ENCODE measurements at regions not wholly inside any gene's neighbourhood (a gene's known extent, or its start where the extent isn't known, plus 50 kb on each side); places are given as distances from the start of the nearest gene placed in this dataset.
A peak's percentile ranks its signal among the peaks of the same experiment; 100 is the strongest.

- no peak for DNase-seq
Observed at GRCh38 chr9:89911721-89912604, 307.2 kb downstream of the GADD45G start.

DNA sequence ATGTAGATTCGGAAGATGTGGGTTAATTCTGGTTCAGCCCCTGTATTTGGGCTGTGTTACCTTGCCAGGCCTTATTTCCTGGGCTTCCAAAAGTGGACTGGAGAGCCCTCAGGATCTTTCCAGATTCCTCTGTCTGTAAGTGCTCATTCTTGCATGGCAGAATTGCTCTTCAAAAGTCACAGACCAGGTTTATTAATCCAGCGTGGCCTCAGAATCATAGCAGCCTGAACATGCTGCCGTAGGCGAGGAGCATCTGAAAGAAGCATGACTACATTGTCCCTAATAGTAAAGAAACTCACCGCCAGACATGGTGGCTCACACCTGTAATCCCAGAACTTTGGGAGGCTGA lies 307.8 kb downstream of the GADD45G start:
- no peak for DNase-seq

- no peak for DNase-seq
Observed at GRCh38 chr9:89915187-89915586, 310.4 kb downstream of the GADD45G start.

DNA sequence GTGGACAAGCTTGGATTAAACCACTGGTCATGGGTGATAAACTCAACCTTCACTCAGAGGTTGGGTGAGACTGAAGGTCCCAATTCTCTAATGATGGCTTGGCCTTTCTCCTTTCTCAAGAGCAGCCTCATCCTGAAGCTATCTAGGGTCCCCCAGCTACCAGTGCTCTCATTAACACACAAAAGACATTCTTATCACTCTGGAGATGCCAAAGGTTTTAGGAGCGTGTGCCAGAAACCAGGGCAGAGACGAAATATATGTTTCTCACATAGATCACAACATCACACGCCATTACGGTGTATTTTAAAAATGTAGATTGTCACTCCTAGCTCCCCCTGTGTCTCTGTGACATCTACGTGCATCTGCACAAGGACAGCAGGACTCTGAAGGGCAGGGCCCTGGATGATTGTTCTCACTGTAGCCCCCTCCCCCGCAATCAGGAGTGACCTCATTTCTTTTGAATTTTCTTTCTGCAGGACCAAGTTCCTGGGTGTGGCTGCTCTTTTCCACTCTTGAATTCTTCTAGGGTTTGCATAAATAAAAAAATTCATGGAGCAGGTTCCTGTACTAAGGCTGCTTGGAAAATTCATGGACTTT lies 311.3 kb downstream of the GADD45G start:
- no peak for DNase-seq

DNA sequence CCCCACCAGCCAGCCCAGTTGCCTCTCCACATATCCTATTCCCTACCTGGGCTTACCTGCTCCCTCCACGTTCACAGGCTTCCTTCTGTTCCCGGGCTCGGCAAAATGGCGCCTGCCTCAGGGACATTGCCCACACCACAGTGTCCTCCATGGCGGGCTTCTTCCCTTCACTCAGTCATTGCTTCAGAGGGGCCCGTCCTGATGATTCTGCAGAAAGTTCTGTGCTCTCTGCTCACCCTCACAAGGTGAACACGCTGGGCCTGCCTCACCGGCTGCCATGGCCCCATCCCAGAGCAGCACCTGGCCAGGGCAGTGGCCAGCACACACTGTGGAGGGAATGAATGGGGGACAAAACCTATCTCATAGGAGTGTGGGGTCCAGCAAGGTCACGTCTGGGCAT lies 313.0 kb downstream of the GADD45G start:
- no peak for DNase-seq

- DNase-seq = no peak
Observed at GRCh38 chr9:89919171-89919681, 314.4 kb downstream of the GADD45G start.

DNA sequence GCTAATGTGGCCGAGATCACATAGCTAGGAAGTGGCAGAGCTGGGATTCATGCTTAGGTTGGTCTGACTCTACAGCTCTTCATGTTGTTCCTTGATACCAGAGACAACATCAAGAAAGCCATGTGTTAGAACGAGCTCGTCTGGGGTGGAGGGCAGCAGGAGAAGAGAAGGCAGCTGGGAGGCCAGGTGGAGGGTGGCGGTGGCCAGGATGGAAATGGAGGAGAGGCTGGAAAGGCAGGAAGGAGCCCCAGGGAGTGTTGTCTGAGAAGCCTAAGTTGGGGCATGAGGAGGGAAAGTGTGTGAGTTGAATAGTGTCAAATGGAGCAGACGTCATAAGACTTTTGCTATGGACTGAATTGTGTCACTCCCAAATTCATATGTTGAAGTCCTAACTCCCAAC lies 315.3 kb downstream of the GADD45G start:
- no peak for DNase-seq

GRCh38 chr9:89920951-89921350 lies 316.1 kb downstream of the GADD45G start:
- DNase-seq = no peak

DNA sequence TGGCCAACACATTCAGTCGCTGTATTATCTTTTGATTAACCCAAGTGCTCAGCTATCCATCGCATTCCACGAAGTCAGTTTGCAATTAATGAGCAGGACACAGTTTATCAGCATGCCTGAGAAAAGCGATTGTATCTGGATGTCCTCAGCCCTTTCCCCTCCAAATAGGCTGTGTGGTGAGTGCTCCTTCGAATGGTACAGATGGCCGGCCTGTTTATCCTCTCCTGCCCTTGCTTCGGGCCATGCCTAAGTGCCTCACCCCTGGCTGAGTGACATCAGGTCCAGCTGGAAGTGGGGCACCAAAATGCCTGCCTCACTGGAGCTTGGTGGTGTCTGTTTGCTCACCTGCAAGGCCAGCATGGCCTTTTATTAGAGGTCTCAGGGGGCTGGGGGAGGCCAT lies 317.3 kb downstream of the GADD45G start:
- no peak for DNase-seq

GRCh38 chr9:89923174-89923573 lies 318.4 kb downstream of the GADD45G start:
- no peak for DNase-seq

DNA sequence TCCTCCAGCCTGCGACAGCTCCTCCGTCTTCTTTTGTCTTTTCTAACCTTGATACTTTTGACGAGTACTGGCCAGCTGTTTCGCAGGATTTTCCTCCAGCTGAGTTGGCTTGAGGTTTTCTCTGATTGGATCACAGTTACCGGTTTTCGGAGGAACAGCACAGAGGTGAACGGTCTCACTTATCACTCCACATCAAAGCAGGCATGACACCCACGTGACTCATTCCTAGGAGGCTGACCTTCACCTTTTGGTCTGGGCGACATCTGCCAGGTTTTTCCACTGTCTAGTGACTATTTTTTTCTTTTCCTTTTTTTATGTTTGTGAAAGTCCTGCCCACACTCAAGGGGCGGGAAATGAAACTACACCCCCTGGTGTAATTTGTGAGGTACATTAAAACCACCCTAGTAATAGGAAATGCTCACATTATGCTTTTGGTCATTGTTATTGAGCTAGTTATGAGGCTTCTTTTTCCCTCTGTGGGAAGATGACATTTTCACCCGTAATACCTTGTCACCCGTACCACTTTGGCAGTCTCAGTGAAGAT lies 319.2 kb downstream of the GADD45G start:
- no peak for DNase-seq

DNA sequence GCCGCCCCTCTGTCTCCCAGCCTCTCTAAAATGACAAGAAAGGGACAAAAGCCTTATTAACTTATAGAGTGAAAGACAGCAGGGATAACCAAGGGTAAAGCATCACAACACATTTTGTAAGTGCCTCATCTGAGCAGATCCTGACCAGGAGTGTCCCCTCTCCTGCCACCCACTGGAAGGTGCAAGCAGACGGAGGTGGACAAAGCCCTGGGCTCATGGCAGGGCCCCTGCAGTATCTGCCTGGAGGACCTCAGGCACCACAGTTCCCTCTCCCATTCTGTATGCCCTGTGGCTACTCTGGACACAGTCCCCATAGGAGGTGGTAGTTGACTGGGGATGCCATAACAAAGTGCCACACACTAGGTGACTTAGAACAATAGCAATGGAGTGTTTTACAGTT lies 319.8 kb downstream of the GADD45G start:
- DNase-seq = no peak

- DNase-seq = no peak
Observed at GRCh38 chr9:89926167-89926566, 321.4 kb downstream of the GADD45G start.

DNA sequence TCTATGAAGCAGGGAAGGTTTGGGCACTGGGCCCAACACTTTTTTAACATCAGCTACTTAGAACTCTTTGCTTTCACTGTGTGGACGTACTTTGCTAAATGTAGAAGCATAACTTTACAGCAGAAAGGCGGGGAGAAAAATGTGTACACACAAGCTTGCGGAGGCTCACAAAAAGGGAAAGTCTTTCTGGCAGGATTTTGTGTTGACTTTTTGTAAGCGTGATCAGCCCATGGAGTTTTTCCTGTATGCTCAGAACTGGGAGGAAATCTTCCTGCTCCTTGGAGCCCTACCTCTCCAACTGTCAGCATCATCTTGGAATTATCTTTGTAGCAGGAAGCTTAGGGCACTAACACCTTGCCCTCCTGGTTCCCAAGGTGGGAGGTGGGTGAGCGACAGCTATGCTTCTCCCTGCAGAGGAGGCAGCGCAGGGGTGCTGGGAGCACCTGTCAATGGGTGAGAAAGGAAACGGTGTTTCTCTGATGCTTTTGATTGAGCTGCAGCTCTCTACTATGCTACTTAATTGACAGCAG lies 321.9 kb downstream of the GADD45G start:
- peak; percentile 33 for DNase-seq

- no peak for DNase-seq
Observed at GRCh38 chr9:89928106-89928505, 323.3 kb downstream of the GADD45G start.

GRCh38 chr9:89928521-89929275 lies 323.9 kb downstream of the GADD45G start:
- no peak for DNase-seq

GRCh38 chr9:89929315-89929672 lies 324.5 kb downstream of the GADD45G start:
- DNase-seq = no peak

DNA sequence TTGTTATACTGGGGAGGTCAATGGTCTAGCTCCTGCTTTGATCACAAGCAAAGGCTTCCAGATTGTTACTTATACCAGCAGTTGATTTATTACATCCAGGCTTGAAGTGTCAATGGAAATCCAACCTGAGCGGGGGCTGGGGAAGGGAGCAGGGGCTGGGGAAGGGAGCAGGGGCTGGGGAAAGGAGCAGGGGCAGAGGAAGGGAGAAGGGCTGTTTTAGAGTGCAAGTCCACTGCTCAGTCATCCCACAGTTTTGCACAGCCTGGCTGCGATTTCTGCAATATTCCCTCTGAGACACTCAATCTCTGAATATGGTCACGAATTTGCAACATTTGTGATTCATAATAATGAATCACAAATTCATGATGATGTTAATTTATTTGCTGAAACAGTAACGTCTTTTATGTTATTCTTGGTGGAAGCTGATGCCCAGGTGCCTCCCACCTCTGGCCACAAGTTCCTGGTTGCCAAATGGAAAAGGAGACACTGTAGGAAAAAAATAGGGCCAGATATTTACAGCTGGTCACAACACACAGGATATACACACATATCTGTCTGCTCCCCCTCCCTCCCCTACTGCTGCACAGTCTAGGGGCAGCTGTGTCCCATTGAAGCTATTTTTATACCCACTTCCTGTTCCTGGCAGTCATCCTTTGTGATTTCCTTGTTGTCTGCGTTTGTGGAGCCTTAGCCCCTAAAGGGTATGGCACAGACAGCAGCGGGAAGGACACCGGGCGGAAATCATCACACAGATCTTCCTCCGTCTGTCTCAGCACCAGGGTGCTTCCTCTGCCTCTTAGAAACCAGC lies 325.1 kb downstream of the GADD45G start:
- DNase-seq = peak; percentile 25

DNA sequence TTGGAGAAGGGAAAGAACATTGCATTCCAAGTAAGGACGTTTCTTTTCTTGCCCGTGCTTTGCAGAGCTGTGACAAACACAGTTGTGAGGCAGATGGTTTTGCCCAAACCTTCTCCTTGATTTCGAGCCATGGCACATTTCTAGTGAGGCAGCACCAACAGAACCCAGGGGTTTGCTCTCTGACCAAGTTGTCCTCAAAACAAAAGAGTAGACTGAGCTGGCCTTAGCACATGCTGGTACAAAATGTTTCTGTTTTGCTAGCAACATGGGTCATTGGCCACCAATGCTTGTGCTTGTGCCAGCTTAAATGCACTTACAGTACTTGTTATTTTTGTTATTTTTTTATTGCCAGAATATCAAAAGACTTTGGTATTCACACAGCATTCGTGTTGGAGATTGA lies 328.8 kb downstream of the GADD45G start:
- DNase-seq = no peak

DNA sequence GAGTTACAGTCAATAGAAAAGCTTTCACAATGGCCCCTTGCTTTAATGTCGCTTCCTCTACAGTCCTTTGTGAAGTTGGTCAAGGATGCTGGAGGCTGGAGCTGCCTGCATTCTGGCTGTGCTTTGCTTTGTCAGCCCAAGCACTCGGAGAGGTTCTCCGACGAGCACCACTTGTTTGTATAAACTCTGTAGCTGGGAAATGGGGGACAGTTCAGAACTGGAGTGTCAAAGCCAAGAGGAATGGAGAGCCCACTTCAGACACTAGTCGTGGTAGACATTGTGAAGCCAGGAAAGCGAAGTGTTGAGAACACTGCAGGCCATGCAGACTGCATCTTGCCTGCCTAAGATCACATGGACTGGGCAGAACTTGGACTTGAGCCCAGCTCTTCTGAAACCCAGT lies 330.3 kb downstream of the GADD45G start:
- DNase-seq = no peak

- no peak for DNase-seq
Observed at GRCh38 chr9:89935801-89936200, 331.0 kb downstream of the GADD45G start.
